Transverse colon (tissue), 4 donors: ENCODE measurements at regions not wholly inside any gene's neighbourhood (a gene's known extent, or its start where the extent isn't known, plus 50 kb on each side); places are given as distances from the start of the nearest gene placed in this dataset.

Experiments used
- DNase-seq: peaks from one replicate; pipeline ENCODE4 v3.0.0-alpha.2; 2019
- H3K27ac ChIP-seq, 4 donors: fragments of 200-600 bp; sonication (generic); 2 replicates each; pipeline ENCODE4 v1.5.1; 2016 to 2018; ENCODE audit warnings: inconsistent platforms in 4 of 4
- H3K27me3 ChIP-seq: fragments of 200-600 bp; sonication (generic); 2 replicates; pipeline ENCODE4 v1.5.1; 2017; ENCODE audit warnings: inconsistent platforms
- H3K36me3 ChIP-seq, 4 donors: fragments of 200-600 bp; sonication (generic); 2 replicates each; pipeline ENCODE4 v1.5.1; 2017 to 2019; ENCODE audit warnings: inconsistent platforms in 4 of 4
- H3K4me1 ChIP-seq, 4 donors: fragments of 200-600 bp; sonication (generic); 2 replicates each; pipeline ENCODE4 v1.5.1; 2017 to 2020; ENCODE audit warnings: inconsistent platforms in 4 of 4
- H3K4me3 ChIP-seq, 4 donors: fragments of 200-600 bp; sonication (generic); 1 replicate in 1 of 4; 2 replicates in 3 of 4; pipeline versions ENCODE4 v1.5.1 to v1.6.1; 2017 to 2019; ENCODE audit warnings: inconsistent platforms in 4 of 4
- H3K9me3 ChIP-seq, 2 donors: fragments of 200-600 bp; sonication (generic); 2 replicates each; pipeline ENCODE4 v1.5.1; 2017 to 2019; ENCODE audit warnings: inconsistent platforms in 2 of 2
- EP300 ChIP-seq: sonication (generic); formaldehyde crosslinking; IDR thresholded peaks from one replicate; pipeline ENCODE4 v1.6.1; 2017; ENCODE audit warnings: antibody characterized with exemption, low read depth
- POLR2A ChIP-seq: fragments of 450-650 bp; IDR thresholded peaks from one replicate; pipeline ENCODE4 v1.6.1; 2016; ENCODE audit warnings: antibody characterized with exemption, mild to moderate bottlenecking, moderate library complexity
- POLR2AphosphoS5 ChIP-seq, 3 donors: sonication (generic); formaldehyde crosslinking; IDR thresholded peaks; one replicate each; pipeline ENCODE4 v1.6.1; 2016; ENCODE audit warnings: antibody characterized with exemption in 3 of 3
- WGBS, 2 donors: methylation state at CpG; one replicate each; pipeline ENCODE4 v1.1.5; 2018; ENCODE audit warnings: low coverage in 1 of 2; 5-methylcytosine and 5-hydroxymethylcytosine counted together
- in situ Hi-C, 4 donors: fragments of 200-750 bp; cut with MboI; loops; one replicate each; pipeline versions ENCODE4 v1.15.0 to v1.15.1; 2017; ENCODE audit warnings: low sequenced_read_pairs in 3 of 4, low pct_ligation_motif_present in 1 of 4, low pct_unique_long_range_greater_than_20kb in 1 of 4
- intact Hi-C: fragments of 100-400 bp; cut with DNase I; formaldehyde crosslinking; loops from one replicate; pipeline ENCODE4 v1.15.1; 2023; ENCODE audit warnings: low total_unique reads
- TF ChIP-seq, protein P1 (sequence below), 5 experiments: fragments of 200-600 bp in 3 of 5; fragments of 450-650 bp in 2 of 5; sonication (generic) in 3 of 5; IDR thresholded peaks; 1 replicate in 2 of 5; 2 replicates in 3 of 5; pipeline ENCODE4 v1.5.1; 2016 to 2017; ENCODE audit warnings: antibody characterized with exemption in 5 of 5, inconsistent platforms in 3 of 5, mild to moderate bottlenecking in 2 of 5, moderate library complexity in 1 of 5

DNA sequence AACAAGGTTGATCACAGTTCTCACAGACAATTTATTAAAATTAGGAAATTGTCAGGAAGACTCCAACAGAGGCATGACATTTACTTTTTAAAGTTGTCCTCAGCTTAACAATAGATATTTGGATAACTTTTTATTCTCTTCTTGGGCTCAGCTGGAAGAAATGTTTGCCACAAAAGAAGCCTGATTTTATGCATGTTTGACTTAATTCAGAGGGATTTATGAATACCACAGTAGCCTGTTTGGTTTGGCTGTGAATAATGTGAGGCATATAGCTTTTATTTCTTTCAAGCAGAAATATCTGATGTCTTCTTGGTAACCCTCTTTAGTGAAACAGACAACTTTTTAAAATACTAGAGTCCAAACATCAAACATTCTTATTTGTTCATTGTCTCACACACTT is 1464.5 kb upstream of the SLC10A2 start:
- H3K4me3 ChIP-seq = no peak overlapping the region
- H3K36me3 ChIP-seq = no peaks in the 10 kb centered on the region
- in situ Hi-C loops = no loop called here
- no peaks in the 10 kb centered on the region for H3K4me1 ChIP-seq
- no peak overlapping the region for H3K27ac ChIP-seq
- intact Hi-C loops = no loop called here
- TF ChIP-seq, protein P1, sequence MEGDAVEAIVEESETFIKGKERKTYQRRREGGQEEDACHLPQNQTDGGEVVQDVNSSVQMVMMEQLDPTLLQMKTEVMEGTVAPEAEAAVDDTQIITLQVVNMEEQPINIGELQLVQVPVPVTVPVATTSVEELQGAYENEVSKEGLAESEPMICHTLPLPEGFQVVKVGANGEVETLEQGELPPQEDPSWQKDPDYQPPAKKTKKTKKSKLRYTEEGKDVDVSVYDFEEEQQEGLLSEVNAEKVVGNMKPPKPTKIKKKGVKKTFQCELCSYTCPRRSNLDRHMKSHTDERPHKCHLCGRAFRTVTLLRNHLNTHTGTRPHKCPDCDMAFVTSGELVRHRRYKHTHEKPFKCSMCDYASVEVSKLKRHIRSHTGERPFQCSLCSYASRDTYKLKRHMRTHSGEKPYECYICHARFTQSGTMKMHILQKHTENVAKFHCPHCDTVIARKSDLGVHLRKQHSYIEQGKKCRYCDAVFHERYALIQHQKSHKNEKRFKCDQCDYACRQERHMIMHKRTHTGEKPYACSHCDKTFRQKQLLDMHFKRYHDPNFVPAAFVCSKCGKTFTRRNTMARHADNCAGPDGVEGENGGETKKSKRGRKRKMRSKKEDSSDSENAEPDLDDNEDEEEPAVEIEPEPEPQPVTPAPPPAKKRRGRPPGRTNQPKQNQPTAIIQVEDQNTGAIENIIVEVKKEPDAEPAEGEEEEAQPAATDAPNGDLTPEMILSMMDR (IDR thresholded peaks at IDR 0.05) = no peak
- no peak for DNase-seq
- no peaks in the 10 kb centered on the region for H3K9me3 ChIP-seq
- no peaks in the 10 kb centered on the region for H3K27me3 ChIP-seq

DNA sequence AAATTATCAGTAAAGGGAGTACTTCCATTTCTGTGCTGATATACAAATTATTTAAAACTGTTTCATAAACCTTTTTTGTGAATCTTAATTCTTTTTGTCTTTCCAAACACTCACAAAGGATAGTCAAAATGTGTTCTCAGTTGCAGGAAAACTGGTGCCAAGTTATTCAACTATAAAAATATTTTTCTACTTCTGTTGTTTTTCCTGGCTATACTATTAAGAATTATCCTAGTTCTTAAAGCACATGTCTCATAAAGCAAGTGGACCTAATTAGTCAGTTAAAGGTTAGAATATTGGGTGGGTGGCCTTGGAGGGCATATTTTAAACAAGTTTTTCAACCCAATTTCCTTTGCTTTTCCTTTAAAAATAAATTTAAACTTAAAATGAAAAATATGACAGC is 1460.3 kb upstream of the SLC10A2 start:
- no peaks in the 10 kb centered on the region for H3K36me3 ChIP-seq
- H3K27ac ChIP-seq = no peak overlapping the region
- H3K4me1 ChIP-seq = no peaks in the 10 kb centered on the region
- in situ Hi-C loops = no loop called here
- intact Hi-C loops = no loop called here
- DNase-seq = no peak
- no peak overlapping the region for H3K4me3 ChIP-seq
- TF ChIP-seq EP300 (no peak), POLR2A (no peak), POLR2AphosphoS5 (IDR thresholded peaks at IDR 0.05) (no peak)
- TF ChIP-seq, protein P1 (IDR thresholded peaks at IDR 0.05) = no peak
- no peaks in the 10 kb centered on the region for H3K9me3 ChIP-seq
- H3K27me3 ChIP-seq = no peaks in the 10 kb centered on the region

DNA sequence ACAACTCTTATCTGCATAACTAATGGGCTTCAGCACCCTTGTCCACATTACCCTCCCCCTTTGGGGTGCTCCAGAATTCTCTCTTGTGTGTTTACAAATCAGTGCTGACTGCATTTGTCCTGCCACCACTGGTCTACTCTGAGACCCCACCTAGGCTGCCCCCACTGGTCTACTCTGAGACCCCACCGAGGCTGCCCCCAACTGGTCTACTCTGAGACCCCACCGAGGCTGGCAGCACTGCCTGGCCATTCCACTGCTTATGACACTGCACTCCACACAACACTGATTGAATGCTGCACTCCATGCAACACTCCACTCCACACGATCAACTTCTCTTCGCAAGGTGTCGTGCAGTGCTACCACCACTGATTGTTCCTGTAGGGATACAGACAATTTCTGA is 1459.2 kb upstream of the SLC10A2 start:
- no peaks in the 10 kb centered on the region for H3K36me3 ChIP-seq
- no peak overlapping the region for H3K27ac ChIP-seq
- H3K4me1 ChIP-seq = no peaks in the 10 kb centered on the region
- H3K27me3 ChIP-seq = no peaks in the 10 kb centered on the region
- no peak overlapping the region for H3K4me3 ChIP-seq
- no peak for TF ChIP-seq POLR2A
- TF ChIP-seq, protein P1 (IDR thresholded peaks at IDR 0.05) = no peak
- TF ChIP-seq EP300 = no peak
- TF ChIP-seq POLR2AphosphoS5 (IDR thresholded peaks at IDR 0.05) = no peak
- in situ Hi-C loops (no loop called here), intact Hi-C loops (no loop called here)
- DNase-seq = no peak
- WGBS, 2 donors = 90 to 96% methylated on average over 4 to 5 of the region's 5 CpGs
- H3K9me3 ChIP-seq = no peaks in the 10 kb centered on the region

DNA sequence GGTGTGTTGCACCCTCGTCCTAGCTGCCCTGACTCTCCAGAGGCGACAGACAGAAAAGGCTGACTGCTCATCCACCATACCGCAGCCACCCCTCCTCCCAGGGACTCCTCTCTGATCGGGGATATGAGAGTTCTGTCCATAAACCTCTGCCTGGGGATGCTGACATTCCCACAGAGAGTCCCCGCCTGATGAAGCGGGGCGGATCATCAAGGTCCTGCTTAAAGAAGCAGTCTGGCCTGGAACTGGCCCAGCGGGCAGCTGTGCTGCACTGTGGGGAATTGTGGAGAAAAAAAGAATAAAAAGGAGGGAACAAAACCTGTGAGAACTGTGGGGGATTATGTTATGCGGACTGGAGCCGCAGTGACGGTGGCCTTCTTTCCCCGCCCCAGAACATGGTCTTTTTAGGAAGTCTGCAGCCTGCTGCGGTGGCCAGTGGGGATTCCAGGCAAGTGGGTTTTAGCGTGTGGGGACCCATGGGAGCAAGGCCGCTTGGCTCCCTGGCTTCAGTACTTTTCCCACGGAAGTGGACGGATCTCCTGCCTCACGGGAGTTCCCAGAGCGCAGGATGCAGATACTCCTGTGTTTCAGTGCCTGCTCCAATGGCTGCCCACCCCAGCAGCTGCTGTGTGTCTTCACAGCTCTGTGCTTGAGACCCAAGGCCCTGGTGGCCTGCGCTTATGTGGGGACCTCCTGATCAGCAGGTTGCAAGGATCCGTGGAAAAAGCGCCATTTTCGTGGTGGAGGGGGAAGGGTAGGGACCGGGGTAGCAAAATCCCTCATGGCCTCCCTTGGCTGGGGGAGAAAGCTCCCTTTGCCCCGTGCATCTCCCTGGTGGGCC is 1456.2 kb upstream of the SLC10A2 start:
- in situ Hi-C loops (no loop called here), intact Hi-C loops (no loop called here)
- no peaks in the 10 kb centered on the region for H3K36me3 ChIP-seq
- 91 to 100% methylated on average over 5 to 25 of the region's 25 CpGs for WGBS, 2 donors
- no peak for DNase-seq
- no peaks in the 10 kb centered on the region for H3K4me1 ChIP-seq
- no peaks in the 10 kb centered on the region for H3K27me3 ChIP-seq
- TF ChIP-seq, protein P1 (IDR thresholded peaks at IDR 0.05) = no peak
- TF ChIP-seq EP300 (no peak), POLR2A (no peak), POLR2AphosphoS5 (IDR thresholded peaks at IDR 0.05) (no peak)
- H3K4me3 ChIP-seq = no peak overlapping the region
- H3K27ac ChIP-seq = no peak overlapping the region
- H3K9me3 ChIP-seq = no peaks in the 10 kb centered on the region
